Esophagus squamous epithelium (tissue), 4 donors: ENCODE measurements at regions not wholly inside any gene's neighbourhood (a gene's known extent, or its start where the extent isn't known, plus 50 kb on each side); places are given as distances from the start of the nearest gene placed in this dataset.

Experiments
- CTCF ChIP-seq, 6 experiments: fragments of 450-650 bp in 4 of 6; fragments of 200-600 bp in 2 of 6; sonication (generic) in 2 of 6; IDR thresholded peaks; one replicate each; pipeline ENCODE4 v1.5.1; 2016 to 2019; ENCODE audit warnings: antibody characterized with exemption in 6 of 6, mild to moderate bottlenecking in 4 of 6, moderate library complexity in 4 of 6
- POLR2A ChIP-seq, 4 donors: fragments of 450-650 bp; IDR thresholded peaks; one replicate each; pipeline ENCODE4 v1.6.1; 2017; ENCODE audit warnings: antibody characterized with exemption in 4 of 4, mild to moderate bottlenecking in 4 of 4, moderate library complexity in 3 of 4

- TF ChIP-seq CTCF (IDR thresholded peaks at IDR 0.05) (no peak), POLR2A (IDR thresholded peaks at IDR 0.05) (no peak)
Measured at GRCh38 chr1:22364326-22364650, 87.4 kb upstream of the ZBTB40 start.
